HG02798 (cell line): ENCODE measurements at regions not wholly inside any gene's neighbourhood (a gene's known extent, or its start where the extent isn't known, plus 50 kb on each side); places are given as distances from the start of the nearest gene placed in this dataset.

Experiments
- ATAC-seq: cut with Tn5 transposase; IDR thresholded peaks from one replicate; pipeline ENCODE4 v1.9.1; 2021; ENCODE audit warnings: mild to moderate bottlenecking; ENCODE audit not compliant: unreplicated experiment, poor library complexity

- no peak for ATAC-seq
Observed at GRCh38 chr3:13161021-13161759, 88.0 kb upstream of the IQSEC1 start.

GRCh38 chr3:13160619-13161018 is 87.4 kb upstream of the IQSEC1 start:
- ATAC-seq = no peak

- no peak for ATAC-seq
Observed at GRCh38 chr3:13159890-13160289, 86.7 kb upstream of the IQSEC1 start.

DNA sequence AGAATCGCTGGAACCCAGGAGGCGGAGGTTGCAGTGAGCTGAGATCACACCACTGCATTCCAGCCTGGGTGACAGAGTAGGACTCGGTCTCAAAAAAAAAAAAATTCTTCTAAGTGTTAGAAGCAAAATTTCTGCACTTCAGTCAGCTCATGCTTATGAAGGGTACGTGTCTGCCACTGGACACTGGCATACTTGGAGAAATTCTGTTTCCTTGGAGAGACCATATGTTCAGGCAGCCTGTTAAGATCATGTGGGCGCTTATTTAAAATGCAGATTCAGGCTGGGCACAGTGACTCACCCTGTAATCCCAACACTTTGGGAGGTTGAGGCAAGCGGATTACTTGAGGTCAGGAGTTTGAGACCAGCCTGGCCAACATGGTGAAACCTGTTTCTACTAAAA is 85.6 kb upstream of the IQSEC1 start:
- no peak for ATAC-seq

GRCh38 chr3:13158408-13158807 is 85.2 kb upstream of the IQSEC1 start:
- ATAC-seq = no peak

DNA sequence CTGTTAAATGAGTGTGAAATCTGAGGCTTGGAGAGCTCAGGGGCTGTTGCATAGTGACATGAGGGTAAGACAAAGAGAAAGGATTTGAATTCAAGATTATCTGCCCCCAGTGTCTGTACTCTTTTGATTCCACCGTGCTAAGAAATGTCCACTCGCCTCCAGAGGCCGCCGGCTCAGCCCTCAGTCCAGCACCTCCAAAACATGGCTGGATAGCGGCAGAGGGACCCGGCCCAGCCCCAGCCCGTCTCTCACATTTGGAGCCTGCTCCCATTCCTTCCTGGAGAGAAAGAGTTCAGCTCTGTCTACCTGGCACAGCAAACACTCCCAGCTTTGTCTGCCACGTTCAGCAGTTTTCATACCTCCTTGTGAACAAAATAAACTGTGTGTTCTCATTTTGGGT is 84.8 kb upstream of the IQSEC1 start:
- no peak for ATAC-seq

DNA sequence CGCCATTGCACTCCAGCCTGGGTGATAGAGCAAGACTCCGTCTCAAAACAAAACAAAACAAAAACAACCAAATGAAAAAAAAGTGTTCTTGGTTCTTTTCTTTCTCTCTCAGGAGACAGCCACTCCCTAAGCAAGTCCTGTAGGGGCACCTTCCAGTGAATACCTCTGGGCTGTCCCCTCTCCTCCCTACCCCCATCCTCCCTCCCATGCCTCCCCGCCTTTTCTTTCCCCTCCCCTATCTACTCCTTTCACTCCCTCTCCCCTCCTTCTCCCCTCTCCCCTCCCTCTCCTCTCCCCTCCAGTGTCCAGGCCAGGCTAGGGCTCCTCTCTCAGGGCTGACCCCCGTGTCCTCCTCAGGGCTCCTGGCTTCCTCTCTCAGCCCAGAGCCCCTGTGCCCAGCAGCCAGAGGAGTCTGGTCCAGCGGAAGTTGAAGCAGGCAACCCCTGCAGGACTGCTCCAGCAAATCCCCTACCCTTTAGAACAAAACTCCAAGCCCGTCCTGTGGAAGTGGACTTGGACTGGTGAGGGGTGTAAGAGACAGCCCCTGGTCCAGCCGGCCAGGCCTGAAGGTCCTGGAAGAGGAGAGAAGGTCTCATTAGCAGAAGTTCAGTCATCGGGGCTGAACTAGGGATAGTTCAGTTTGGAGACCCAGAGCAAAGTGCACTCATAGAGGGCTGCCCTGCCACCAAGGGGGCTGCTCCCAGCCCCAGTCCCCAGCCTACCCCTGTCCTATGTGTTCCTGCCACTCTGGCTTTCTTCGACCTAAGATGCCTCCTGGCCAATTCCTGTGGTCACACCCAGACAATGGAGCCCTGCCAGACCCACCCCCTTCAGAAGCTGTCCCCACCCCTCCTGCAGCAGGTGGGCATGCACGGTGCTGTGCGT is 79.8 kb upstream of the IQSEC1 start:
- no peak for ATAC-seq

DNA sequence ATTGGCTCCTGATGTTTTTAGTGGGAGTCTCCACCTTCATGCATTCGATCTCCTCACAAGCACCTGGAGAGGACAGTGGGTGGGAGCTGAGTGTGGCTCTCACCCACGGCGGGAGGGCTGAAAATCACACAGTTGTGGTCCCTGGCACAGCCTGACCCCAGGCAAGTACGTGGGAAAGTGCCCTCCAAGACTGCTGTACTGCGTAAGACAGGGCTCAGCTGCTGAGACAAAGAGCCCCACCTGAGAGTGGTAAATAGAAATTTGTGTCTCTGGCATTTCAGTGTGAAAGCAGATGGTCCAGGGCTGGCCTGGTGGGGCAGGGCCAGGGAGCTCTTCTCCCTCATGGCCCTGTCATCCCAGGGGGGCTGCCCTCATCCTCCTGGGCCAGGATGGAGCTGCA is 77.4 kb upstream of the IQSEC1 start:
- ATAC-seq = no peak

DNA sequence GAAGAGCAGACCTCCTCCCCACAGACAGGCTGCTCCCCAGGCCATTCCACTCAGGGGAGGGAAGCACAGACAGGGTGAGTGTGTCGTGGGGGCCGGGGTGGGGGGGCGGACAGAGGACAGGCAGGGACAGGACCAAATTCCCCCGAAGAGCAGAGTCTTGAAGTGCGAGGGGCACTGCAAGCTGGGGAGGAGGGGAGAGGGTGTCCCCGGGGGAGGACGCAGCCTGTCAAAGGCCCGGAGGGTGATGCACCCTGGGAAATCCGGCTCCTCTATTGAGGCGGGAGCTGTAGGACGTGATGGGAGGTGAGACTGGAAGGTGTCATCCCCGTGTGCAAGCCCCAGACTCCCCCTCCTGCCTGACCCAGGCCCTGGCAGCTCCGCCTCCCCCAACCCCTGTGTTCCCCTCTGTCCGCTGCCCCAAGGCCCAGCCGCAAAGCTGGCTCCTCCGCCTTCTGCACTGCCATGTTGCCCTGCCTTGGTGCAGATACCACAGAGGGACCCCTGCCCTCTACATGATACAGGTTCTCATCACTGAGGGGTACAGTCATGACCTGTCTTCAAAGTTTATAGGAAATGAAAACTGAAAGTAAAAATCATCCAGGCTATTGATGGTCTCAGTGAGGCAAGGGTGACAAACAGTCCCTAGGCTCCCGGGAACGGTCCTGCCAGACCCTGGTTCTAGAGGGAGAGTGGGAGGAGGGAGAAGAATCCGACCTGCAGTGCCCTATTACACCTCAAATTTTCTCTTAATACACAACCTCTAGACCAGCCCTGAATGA is 76.3 kb upstream of the IQSEC1 start:
- ATAC-seq = no peak

DNA sequence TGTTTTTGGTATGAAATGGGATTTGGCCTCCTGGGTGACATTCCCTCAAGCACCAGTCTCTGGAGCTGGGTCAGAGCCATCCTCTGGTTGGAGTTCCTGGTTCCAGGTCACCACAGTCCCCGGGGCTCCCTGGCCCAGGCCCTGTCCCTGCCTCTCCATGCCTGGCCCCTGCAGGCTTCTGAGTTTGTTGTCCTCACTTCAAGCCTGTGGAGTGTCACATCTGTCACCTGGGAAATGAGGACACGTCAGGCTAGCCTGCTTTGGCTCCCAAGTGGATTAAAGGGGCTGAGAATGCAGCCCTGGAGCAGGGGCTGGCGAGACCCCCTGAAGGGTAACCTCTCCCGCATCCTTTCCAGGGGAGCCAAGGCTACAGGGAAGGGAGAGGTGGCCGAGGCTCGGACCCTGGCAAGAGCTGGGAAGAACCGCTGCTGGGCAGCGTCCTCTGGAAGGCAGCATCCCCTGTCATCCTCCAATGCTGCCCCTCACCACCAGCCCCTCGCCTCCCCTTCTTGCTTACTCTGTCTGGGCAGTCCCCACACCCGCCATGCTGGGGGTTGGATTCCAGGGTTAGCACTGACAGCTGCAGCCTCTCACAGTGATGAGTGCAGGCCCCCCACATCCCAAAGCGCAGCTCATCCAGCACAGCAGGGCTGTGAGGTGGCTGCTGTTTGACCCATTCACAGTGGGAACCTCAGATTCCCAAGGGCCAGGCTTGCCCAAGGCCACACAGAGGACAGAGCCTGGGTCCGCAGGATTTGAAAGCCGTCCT is 75.5 kb upstream of the IQSEC1 start:
- no peak for ATAC-seq

GRCh38 chr3:13148126-13148525 is 74.9 kb upstream of the IQSEC1 start:
- no peak for ATAC-seq

GRCh38 chr3:13147344-13147743 is 74.1 kb upstream of the IQSEC1 start:
- ATAC-seq = no peak

GRCh38 chr3:13146643-13147143 is 73.5 kb upstream of the IQSEC1 start:
- ATAC-seq = no peak

- ATAC-seq = no peak
Observed at GRCh38 chr3:13145826-13146642, 72.8 kb upstream of the IQSEC1 start.

GRCh38 chr3:13145131-13145825 is 72.0 kb upstream of the IQSEC1 start:
- ATAC-seq = no peak

DNA sequence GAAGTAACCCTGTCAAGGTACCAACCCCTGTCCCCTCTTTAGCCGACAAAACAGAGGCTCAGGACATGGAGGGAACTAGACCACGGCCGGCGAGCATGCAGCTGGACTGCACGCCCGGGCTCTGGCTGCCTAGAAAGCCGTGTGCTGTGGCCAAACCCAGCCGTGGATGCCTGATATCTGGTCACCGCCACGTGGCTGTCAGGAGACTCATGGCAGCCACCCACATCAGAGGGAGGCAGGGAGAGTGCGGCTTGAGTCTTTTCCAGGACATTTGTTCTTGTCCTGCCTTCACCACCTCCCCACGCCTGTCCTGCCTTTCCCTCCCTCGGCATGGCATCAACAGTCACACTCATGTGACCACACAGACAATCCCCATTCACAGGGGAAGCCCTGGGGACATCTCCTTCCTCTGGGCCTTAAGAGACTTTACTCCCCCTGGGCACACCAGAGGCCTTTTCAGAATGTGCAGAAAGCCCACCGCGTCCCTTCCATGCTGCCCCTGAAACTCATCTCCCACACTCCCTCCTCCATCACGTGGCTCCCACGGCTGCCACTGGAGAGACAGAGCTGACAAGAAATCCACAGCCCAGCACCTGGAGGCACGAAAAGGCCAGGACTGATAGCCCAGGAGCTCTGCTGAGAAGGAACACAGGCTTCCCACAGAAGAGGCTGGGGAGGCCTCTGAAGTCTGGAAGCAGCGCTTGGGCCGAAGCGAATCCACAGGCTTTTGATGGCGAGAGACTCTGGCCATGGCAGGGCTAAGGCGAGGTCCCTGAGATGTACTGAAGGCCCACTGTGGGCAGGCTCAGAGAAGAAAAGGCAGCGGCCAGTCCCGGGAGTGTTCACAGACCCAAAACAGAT is 71.2 kb upstream of the IQSEC1 start:
- no peak for ATAC-seq

GRCh38 chr3:13143381-13144004 is 70.3 kb upstream of the IQSEC1 start:
- ATAC-seq = no peak
